DMS53 treated with DMSO at 0.1 percent for 48 hours (cell line): ENCODE measurements at regions not wholly inside any gene's neighbourhood (a gene's known extent, or its start where the extent isn't known, plus 50 kb on each side); places are given as distances from the start of the nearest gene placed in this dataset.
A peak's percentile ranks its signal among the peaks of the same experiment; 100 is the strongest.

Source experiments
- DNase-seq: peaks from one replicate; lab custom pipeline; 2025; ENCODE audit not compliant: unreplicated experiment; lab: John Stamatoyannopoulos, UW

- no peak for DNase-seq
Measured at GRCh38 chr18:27763341-27763740, 413.6 kb downstream of the CDH2 start.

GRCh38 chr18:27762054-27762453 is 414.9 kb downstream of the CDH2 start:
- no peak for DNase-seq

GRCh38 chr18:27752944-27753343 is 424.0 kb downstream of the CDH2 start:
- no peak for DNase-seq

GRCh38 chr18:27750923-27751322 is 426.0 kb downstream of the CDH2 start:
- DNase-seq, result no peak

- DNase-seq, result peak; percentile 40
Measured at GRCh38 chr18:27750014-27750413, 426.9 kb downstream of the CDH2 start.

- DNase-seq, result no peak
Measured at GRCh38 chr18:27749194-27749593, 427.7 kb downstream of the CDH2 start.

- DNase-seq, result no peak
Measured at GRCh38 chr18:27746241-27746640, 430.7 kb downstream of the CDH2 start.

GRCh38 chr18:27735117-27735516 is 441.8 kb downstream of the CDH2 start:
- peak; percentile 39 for DNase-seq

GRCh38 chr18:27731211-27731610 is 445.7 kb downstream of the CDH2 start:
- no peak for DNase-seq

- no peak for DNase-seq
Measured at GRCh38 chr18:27728659-27729058, 448.3 kb downstream of the CDH2 start.

- DNase-seq, result no peak
Measured at GRCh38 chr18:27724362-27724761, 452.6 kb downstream of the CDH2 start.

- no peak for DNase-seq
Measured at GRCh38 chr18:27723168-27723567, 453.8 kb downstream of the CDH2 start.

- no peak for DNase-seq
Measured at GRCh38 chr18:27719680-27720079, 457.2 kb downstream of the CDH2 start.

- DNase-seq, result no peak
Measured at GRCh38 chr18:27717816-27718215, 459.1 kb downstream of the CDH2 start.

- DNase-seq, result no peak
Measured at GRCh38 chr18:27717250-27717649, 459.7 kb downstream of the CDH2 start.

GRCh38 chr18:27715751-27716150 is 461.2 kb downstream of the CDH2 start:
- no peak for DNase-seq

- peak; percentile 18 for DNase-seq
Measured at GRCh38 chr18:27713738-27714095, 463.2 kb downstream of the CDH2 start.

GRCh38 chr18:27713037-27713737 is 463.7 kb downstream of the CDH2 start:
- peak; percentile 65 for DNase-seq

GRCh38 chr18:27712066-27712465 is 464.9 kb downstream of the CDH2 start:
- peak; percentile 86 for DNase-seq

GRCh38 chr18:27711382-27711781 is 465.5 kb downstream of the CDH2 start:
- no peak for DNase-seq

GRCh38 chr18:27709344-27709743 is 467.6 kb downstream of the CDH2 start:
- no peak for DNase-seq

GRCh38 chr18:27707201-27707600 is 469.7 kb downstream of the CDH2 start:
- DNase-seq, result no peak

- no peak for DNase-seq
Measured at GRCh38 chr18:27704736-27705361, 472.1 kb downstream of the CDH2 start.
